ENCODE measurements at regions not wholly inside any gene's neighbourhood (a gene's known extent, or its start where the extent isn't known, plus 50 kb on each side); places are given as distances from the start of the nearest gene placed in this dataset.
A peak's percentile ranks its signal among the peaks of the same experiment; 100 is the strongest.

- no peak for TF ChIP-seq CTCF (IDR thresholded peaks at IDR 0.05)
- TF ChIP-seq POLR2A (IDR thresholded peaks at IDR 0.05) = no peak
- Histone ChIP-seq H3K27me3 (no peaks in the 10 kb centered on the region), H3K4me3 (no peak overlapping the region), H3K9me3 (peaks cover 0 to 5% (median 0%) of the 10 kb centered on the region in 3 donors), H3K36me3 (no peaks in the 10 kb centered on the region), H3K27ac (no peak overlapping the region), H3K4me1 (peaks cover 0 to 47% (median 17%) of the 10 kb centered on the region in 3 donors)
- intact Hi-C loops (cut with DNase I) = loop anchor here (10.0 kb wide), 1 partner anchor 533 kb away; no protein-coding TSS in a partner anchor
- 39 to 68% methylated on average over 3 to 4 of the region's 4 CpGs for WGBS, 2 donors
- DNase-seq = no peak
Measured at GRCh38 chrX:39731735-39732134, 366.0 kb downstream of the BCOR start.

- no peaks in the 10 kb centered on the region for H3K27me3 ChIP-seq
- H3K4me1 ChIP-seq = peaks cover 0 to 42% (median 17%) of the 10 kb centered on the region in 3 donors
Measured at GRCh38 chrX:39733745-39734144, 364.0 kb downstream of the BCOR start.

GRCh38 chrX:39734174-39734776, 363.5 kb downstream of the BCOR start:
- H3K27ac ChIP-seq = no peak overlapping the region
- 0 to 54% methylated on average over 1 to 2 of the region's 2 CpGs for WGBS, 2 donors
- intact Hi-C loops (cut with DNase I) = loop anchor here (10.0 kb wide), 1 partner anchor 531 kb away; no protein-coding TSS in a partner anchor

More at GRCh38 chrX:39733745-39734144, 364.0 kb downstream of the BCOR start:
- WGBS, 2 donors = no CpG with 5 or more reads among the region's 1 CpG
- TF ChIP-seq CTCF (IDR thresholded peaks at IDR 0.05) (no peak), POLR2A (IDR thresholded peaks at IDR 0.05) (no peak)
- intact Hi-C loops (cut with DNase I) = loop anchor here (10.0 kb wide), 1 partner anchor 531 kb away; no protein-coding TSS in a partner anchor
- no peaks in the 10 kb centered on the region for H3K36me3 ChIP-seq
- H3K27ac ChIP-seq = no peak overlapping the region
- H3K9me3 ChIP-seq = peaks cover 0 to 1% (median 0%) of the 10 kb centered on the region in 3 donors
- no peak for DNase-seq
- H3K4me3 ChIP-seq = no peak overlapping the region

GRCh38 chrX:39736216-39737211, 361.2 kb downstream of the BCOR start:
- no peaks in the 10 kb centered on the region for H3K36me3 ChIP-seq
- DNase-seq = no peak
- peak overlapping the region in 2 of 4 donors; percentile 42 to 55 for H3K27ac ChIP-seq
- WGBS, 2 donors = 74 to 81% methylated on average over 6 to 10 of the region's 22 CpGs
- H3K4me1 ChIP-seq = peaks cover 0 to 28% (median 11%) of the 10 kb centered on the region in 3 donors
- no peaks in the 10 kb centered on the region for H3K9me3 ChIP-seq
- TF ChIP-seq CTCF (IDR thresholded peaks at IDR 0.05) = no peak
- TF ChIP-seq POLR2A (IDR thresholded peaks at IDR 0.05) = no peak
- no peak overlapping the region for H3K4me3 ChIP-seq
- intact Hi-C loops (cut with DNase I) = loop anchor here (10.0 kb wide), 1 partner anchor 528 kb away; no protein-coding TSS in a partner anchor
- no peaks in the 10 kb centered on the region for H3K27me3 ChIP-seq

More at GRCh38 chrX:39734174-39734776, 363.5 kb downstream of the BCOR start:
- Histone ChIP-seq H3K4me3 (no peak overlapping the region), H3K36me3 (no peaks in the 10 kb centered on the region), H3K9me3 (no peaks in the 10 kb centered on the region), H3K27me3 (no peaks in the 10 kb centered on the region), H3K4me1 (peaks cover 0 to 42% (median 17%) of the 10 kb centered on the region in 3 donors)
- TF ChIP-seq POLR2A (IDR thresholded peaks at IDR 0.05) = no peak
- TF ChIP-seq CTCF (IDR thresholded peaks at IDR 0.05) = no peak
- DNase-seq = no peak
